HepG2 (cell line): ENCODE measurements at regions not wholly inside any gene's neighbourhood (a gene's known extent, or its start where the extent isn't known, plus 50 kb on each side); places are given as distances from the start of the nearest gene placed in this dataset.

ENCODE experiments used
- ATAC-seq: fragments of 200-7000 bp; cut with Tn5 transposase; 3 replicates; pipeline ENCODE4 v1.9.1; 2020; ENCODE audit warnings: mild to moderate bottlenecking, moderate library complexity
- BruUV-seq: library from RNA; stranded (reverse); fragments of 400-500 nt; replicated peaks from 2 replicates; lab custom pipeline; 2021; lab: Mats Ljungman, UMichigan
- CTCF ChIA-PET: fragments of 300-600 bp; formaldehyde crosslinking; extraction: SDS; loops from one replicate; lab custom pipeline; 2021; ENCODE audit warnings: low total read pairs, inconsistent platforms, low intra/inter-chr PET ratio; lab: Yijun Ruan, JAX
- POLR2A ChIA-PET: fragments of 350-600 bp; sonication (Branson Sonifier 250); formaldehyde crosslinking; loops from one replicate; lab custom pipeline; 2020; ENCODE audit warnings: antibody characterized with exemption, inconsistent platforms; lab: Yijun Ruan, JAX
- DNase-seq: peaks from one replicate; pipeline ENCODE4 v3.0.0-alpha.2; 2015; ENCODE audit warnings: low spot score
- FAIRE-seq: peaks from 3 replicates; lab custom pipeline; 2011; peaks lifted over from hg19 to GRCh38; lab: Jason Lieb, UNC
- H2AFZ ChIP-seq: one replicate; pipeline ENCODE4 v1.6.1; 2011; ENCODE audit warnings: low read length, inconsistent platforms
- H3K27ac ChIP-seq: fragments of 300-600 bp; 3 replicates; pipeline ENCODE4 v1.8.0; 2011; ENCODE audit warnings: mixed run types, mild to moderate bottlenecking, mixed read lengths, low read length, inconsistent platforms; ENCODE audit not compliant: insufficient read depth; ENCODE audit errors: extremely low read length
- H3K27me3 ChIP-seq, 2 experiments: fragments of 200-600 bp in 1 of 2; 2 replicates in 1 of 2; 3 replicates in 1 of 2; pipeline versions ENCODE4 v1.6.0 to v1.8.0; 2011; ENCODE audit warnings: low read length in 2 of 2, mild to moderate bottlenecking in 2 of 2, moderate library complexity in 2 of 2, inconsistent platforms in 1 of 2; ENCODE audit not compliant: insufficient read depth in 2 of 2, control insufficient read depth in 1 of 2
- H3K36me3 ChIP-seq, 2 experiments: fragments of 200-600 bp in 1 of 2; replicated peaks in 1 of 2; 2 replicates in 1 of 2; 3 replicates in 1 of 2; pipeline versions ENCODE4 v1.5.1 to v1.8.0; 2011; ENCODE audit warnings: low read length in 2 of 2, inconsistent platforms in 1 of 2; ENCODE audit not compliant: insufficient read depth in 2 of 2, control insufficient read depth in 1 of 2
- H3K4me1 ChIP-seq: 2 replicates; pipeline ENCODE4 v1.5.1; 2012; ENCODE audit warnings: low read length, inconsistent platforms; ENCODE audit not compliant: insufficient read depth
- H3K4me2 ChIP-seq: 2 replicates; pipeline ENCODE4 v1.6.0; 2011; ENCODE audit warnings: low read depth, low read length, inconsistent platforms
- H3K4me3 ChIP-seq, 3 experiments: fragments of 200-600 bp in 1 of 3; sonication (generic), shearing (Covaris generic) in 1 of 3; replicated peaks in 1 of 3; 2 replicates each; pipeline ENCODE4 v1.5.1; 2011 to 2016; ENCODE audit warnings: low read length in 3 of 3, inconsistent platforms in 2 of 3, low read depth in 2 of 3, mild to moderate bottlenecking in 2 of 3, control low read depth in 1 of 3, mixed read lengths in 1 of 3; ENCODE audit not compliant: insufficient read depth in 1 of 3
- H3K79me2 ChIP-seq: one replicate; pipeline ENCODE4 v1.6.1; 2011; ENCODE audit warnings: low read length, inconsistent platforms; ENCODE audit not compliant: insufficient read depth
- H3K9ac ChIP-seq: 2 replicates; pipeline ENCODE4 v1.6.0; 2011; ENCODE audit warnings: mild to moderate bottlenecking, low read depth, low read length, inconsistent platforms; ENCODE audit not compliant: insufficient read depth
- H3K9me3 ChIP-seq: 2 replicates; pipeline ENCODE4 v1.5.1; 2012; ENCODE audit warnings: mild to moderate bottlenecking, low read length
- H4K20me1 ChIP-seq: 2 replicates; pipeline ENCODE4 v1.6.0; 2011; ENCODE audit warnings: inconsistent platforms, mild to moderate bottlenecking, low read length, moderate library complexity; ENCODE audit not compliant: insufficient read depth
- CTCF ChIP-seq: sonication (generic); formaldehyde crosslinking; IDR thresholded peaks from 2 replicates; pipeline ENCODE4 v1.5.0; 2020; ENCODE audit warnings: mild to moderate bottlenecking, missing genetic modification reagents, moderate library complexity
- EP300 ChIP-seq, 3 experiments: sonication (generic) in 1 of 3; formaldehyde crosslinking in 1 of 3; IDR thresholded peaks; 2 replicates each; pipeline versions ENCODE4 v1.5.1 to v1.6.1; 2011 to 2020; ENCODE audit warnings: low read depth in 2 of 3, low read length in 2 of 3, borderline replicate concordance in 1 of 3, improper control_type of control experiment in 1 of 3, mild to moderate bottlenecking in 1 of 3, missing genetic modification reagents in 1 of 3, moderate library complexity in 1 of 3
- HES4 ChIP-seq: sonication (generic); formaldehyde crosslinking; IDR thresholded peaks from 2 replicates; pipeline ENCODE4 v1.9.0; 2021; ENCODE audit warnings: mild to moderate bottlenecking, missing genetic modification reagents, borderline replicate concordance
- IRF2 ChIP-seq: IDR thresholded peaks from 2 replicates; pipeline ENCODE4 v1.6.1; 2018; ENCODE audit warnings: missing genetic modification reagents, missing compliant biosample characterization
- NR2F6 ChIP-seq, 2 experiments: IDR thresholded peaks; 2 replicates each; pipeline ENCODE4 v1.6.1; 2016; ENCODE audit warnings: antibody characterized with exemption in 1 of 2, mild to moderate bottlenecking in 1 of 2
- PATZ1 ChIP-seq: sonication (generic); formaldehyde crosslinking; IDR thresholded peaks from 2 replicates; pipeline ENCODE4 v1.4.0; 2020; ENCODE audit warnings: missing genetic modification reagents
- PRDM15 ChIP-seq: sonication (generic); formaldehyde crosslinking; IDR thresholded peaks from 2 replicates; pipeline ENCODE4 v1.4.0; 2020; ENCODE audit warnings: missing genetic modification reagents
- SMC3 ChIP-seq: IDR thresholded peaks from 2 replicates; pipeline ENCODE4 v1.6.1; 2011; ENCODE audit warnings: low read length, improper control_type of control experiment
- SP4 ChIP-seq: sonication (generic); formaldehyde crosslinking; IDR thresholded peaks from 2 replicates; pipeline ENCODE4 v1.8.1; 2023; ENCODE audit warnings: mild to moderate bottlenecking, missing genetic modification reagents
- STAG1 ChIP-seq: sonication (generic); formaldehyde crosslinking; IDR thresholded peaks from 2 replicates; pipeline ENCODE4 v1.4.0; 2020; ENCODE audit warnings: missing genetic modification reagents
- TOPORS ChIP-seq: sonication (generic); formaldehyde crosslinking; IDR thresholded peaks from 2 replicates; pipeline ENCODE4 v1.8.0; 2023; ENCODE audit warnings: mild to moderate bottlenecking, missing genetic modification reagents
- XBP1 ChIP-seq: sonication (generic); formaldehyde crosslinking; IDR thresholded peaks from 2 replicates; pipeline ENCODE4 v1.5.0; 2020; ENCODE audit warnings: missing genetic modification reagents
- WGBS: methylation state at CpG from one replicate; pipeline ENCODE4 v1.1.6; 2017; ENCODE audit warnings: low lambda C conversion rate; 5-methylcytosine and 5-hydroxymethylcytosine counted together
- in situ Hi-C: cut with HindIII; loops from 2 replicates; pipeline ENCODE4 v1.10.0; 2017; ENCODE audit warnings: low pct_unique_long_range_greater_than_20kb; ENCODE audit not compliant: extremely low pct_ligation_motif_present
- intact Hi-C: fragments of 100-400 bp; cut with micrococcal nuclease; formaldehyde crosslinking; loops from one replicate; pipeline ENCODE4 v1.10.0; 2022; ENCODE audit not compliant: unreplicated experiment

GRCh38 chr15:25508369-25509002, 69.7 kb upstream of the UBE3A start:
- no peaks in the 10 kb centered on the region for H3K79me2 ChIP-seq
- ChIA-PET POLR2A (no interaction called here), CTCF (interaction anchor here (1.2 to 1.3 kb wide), 2 partner anchors 202 to 752 kb away, joined by 4 read pairs; no protein-coding TSS in a partner anchor)
- FAIRE-seq: peak; percentile 30
- no peaks in the 10 kb centered on the region for H3K36me3 ChIP-seq
- no peak overlapping the region for H2AFZ ChIP-seq
- intact Hi-C loops (loop anchor here (5.0 to 10.0 kb wide), 4 partner anchors 374 to 1864 kb away; partner anchors contain the start of gene MAGEL2), in situ Hi-C loops (loop anchor here (10.0 to 25.0 kb wide), 3 partner anchors 429 to 1366 kb away; no protein-coding TSS in a partner anchor)
- H3K27me3 ChIP-seq: no peaks in the 10 kb centered on the region
- peak; percentile 7 for DNase-seq
- H3K4me2 ChIP-seq: no peak overlapping the region
- 0% methylated on average over 3 of the region's 3 CpGs for WGBS
- H3K27ac ChIP-seq: no peak overlapping the region
- BruUV-seq: no TSS peak
- peak; percentile 33; the same call in 1 of the 3 replicates for ATAC-seq
- no peak overlapping the region for H3K4me3 ChIP-seq
- no peaks in the 10 kb centered on the region for H3K4me1 ChIP-seq
- H4K20me1 ChIP-seq: no peaks in the 10 kb centered on the region
- H3K9me3 ChIP-seq: no peaks in the 10 kb centered on the region
- no peak overlapping the region for H3K9ac ChIP-seq
- TF ChIP-seq NR2F6 (IDR thresholded peaks at IDR 0.05): no peak
- TF ChIP-seq NR2F6 (CRISPR knock-in tag; IDR thresholded peaks at IDR 0.05): no peak
- TF ChIP-seq XBP1 (CRISPR knock-in tag): no peak
- TF ChIP-seq SMC3: peak; percentile 54
- TF ChIP-seq CTCF (CRISPR knock-in tag): peak; percentile 66
- no peak for TF ChIP-seq EP300 (IDR thresholded peaks at IDR 0.05; ENCODE audit: low read depth in 2 of 2, low read length in 2 of 2)
- TF ChIP-seq EP300 (CRISPR knock-in tag; IDR thresholded peaks at IDR 0.05; ENCODE audit: borderline replicate concordance): no peak
- TF ChIP-seq STAG1 (CRISPR knock-in tag): peak; percentile 80
- no peak for TF ChIP-seq HES4 (CRISPR knock-in tag)
- TF ChIP-seq SP4 (CRISPR knock-in tag): no peak
- peak; percentile 49; the same call in 1 of the 2 replicates for TF ChIP-seq PATZ1 (CRISPR knock-in tag)
- no peak for TF ChIP-seq TOPORS (CRISPR knock-in tag)
- TF ChIP-seq IRF2 (CRISPR knock-in tag): no peak
- TF ChIP-seq PRDM15 (CRISPR knock-in tag): no peak
